ENCODE measurements at regions not wholly inside any gene's neighbourhood (a gene's known extent, or its start where the extent isn't known, plus 50 kb on each side); places are given as distances from the start of the nearest gene placed in this dataset.

- DNase-seq: no peak
- no peak overlapping the region for H3K27ac ChIP-seq
- intact Hi-C loops (cut with DNase I): no loop called here
- no peaks in the 10 kb centered on the region for H3K36me3 ChIP-seq
- H3K4me1 ChIP-seq: no peaks in the 10 kb centered on the region
- H3K4me3 ChIP-seq (replicated peaks in 1 of 3): no peak overlapping the region
- H3K9me3 ChIP-seq: no peaks in the 10 kb centered on the region
- 44 to 54% methylated on average over 3 of the region's 3 CpGs for WGBS, 2 donors
- no peak for TF ChIP-seq CTCF (IDR thresholded peaks at IDR 0.05)
- TF ChIP-seq POLR2A (IDR thresholded peaks at IDR 0.05): no peak
- no peaks in the 10 kb centered on the region for H3K27me3 ChIP-seq
These were observed 70.4 kb upstream of the UQCRFS1 start for GRCh38 chr19:29283366-29283765.

GRCh38 chr19:29285187-29285687, 72.3 kb upstream of the UQCRFS1 start:
- intact Hi-C loops (cut with DNase I): no loop called here
- DNase-seq: no peak
- Histone ChIP-seq H3K27me3 (no peaks in the 10 kb centered on the region), H3K4me1 (no peaks in the 10 kb centered on the region), H3K9me3 (no peaks in the 10 kb centered on the region), H3K4me3 (replicated peaks in 1 of 3) (no peak overlapping the region), H3K27ac (no peak overlapping the region), H3K36me3 (no peaks in the 10 kb centered on the region)
- 69 to 75% methylated on average over 6 of the region's 6 CpGs for WGBS, 2 donors
- no peak for TF ChIP-seq CTCF (IDR thresholded peaks at IDR 0.05)
- TF ChIP-seq POLR2A (IDR thresholded peaks at IDR 0.05): no peak

GRCh38 chr19:29285878-29286277, 72.9 kb upstream of the UQCRFS1 start:
- Histone ChIP-seq H3K27ac (no peak overlapping the region), H3K4me3 (replicated peaks in 1 of 3) (no peak overlapping the region), H3K36me3 (no peaks in the 10 kb centered on the region), H3K9me3 (no peaks in the 10 kb centered on the region), H3K4me1 (no peaks in the 10 kb centered on the region), H3K27me3 (no peaks in the 10 kb centered on the region)
- DNase-seq: no peak
- 23 to 24% methylated on average over 6 of the region's 6 CpGs for WGBS, 2 donors
- TF ChIP-seq CTCF (IDR thresholded peaks at IDR 0.05) (no peak), POLR2A (IDR thresholded peaks at IDR 0.05) (no peak)
- intact Hi-C loops (cut with DNase I): no loop called here

GRCh38 chr19:29287061-29287460, 74.1 kb upstream of the UQCRFS1 start:
- 38 to 63% methylated on average over 4 of the region's 4 CpGs for WGBS, 2 donors
- intact Hi-C loops (cut with DNase I): no loop called here
- DNase-seq: peak in 1 of 2 donors; percentile 4
- H3K27ac ChIP-seq: no peak overlapping the region
- H3K4me3 ChIP-seq (replicated peaks in 1 of 3): no peak overlapping the region
- H3K27me3 ChIP-seq: no peaks in the 10 kb centered on the region
- H3K4me1 ChIP-seq: no peaks in the 10 kb centered on the region
- no peak for TF ChIP-seq POLR2A (IDR thresholded peaks at IDR 0.05)
- no peak for TF ChIP-seq CTCF (IDR thresholded peaks at IDR 0.05)
- no peaks in the 10 kb centered on the region for H3K9me3 ChIP-seq
- H3K36me3 ChIP-seq: no peaks in the 10 kb centered on the region

GRCh38 chr19:29288256-29288655, 75.3 kb upstream of the UQCRFS1 start:
- no peak for DNase-seq
- Histone ChIP-seq H3K27ac (no peak overlapping the region), H3K36me3 (no peaks in the 10 kb centered on the region), H3K9me3 (no peaks in the 10 kb centered on the region), H3K4me3 (replicated peaks in 1 of 3) (no peak overlapping the region), H3K27me3 (no peaks in the 10 kb centered on the region), H3K4me1 (no peaks in the 10 kb centered on the region)
- intact Hi-C loops (cut with DNase I): no loop called here
- TF ChIP-seq CTCF (IDR thresholded peaks at IDR 0.05) (no peak), POLR2A (IDR thresholded peaks at IDR 0.05) (no peak)
- 87 to 89% methylated on average over 4 of the region's 4 CpGs for WGBS, 2 donors
